ENCODE measurements at regions not wholly inside any gene's neighbourhood (a gene's known extent, or its start where the extent isn't known, plus 50 kb on each side); places are given as distances from the start of the nearest gene placed in this dataset.

DNA sequence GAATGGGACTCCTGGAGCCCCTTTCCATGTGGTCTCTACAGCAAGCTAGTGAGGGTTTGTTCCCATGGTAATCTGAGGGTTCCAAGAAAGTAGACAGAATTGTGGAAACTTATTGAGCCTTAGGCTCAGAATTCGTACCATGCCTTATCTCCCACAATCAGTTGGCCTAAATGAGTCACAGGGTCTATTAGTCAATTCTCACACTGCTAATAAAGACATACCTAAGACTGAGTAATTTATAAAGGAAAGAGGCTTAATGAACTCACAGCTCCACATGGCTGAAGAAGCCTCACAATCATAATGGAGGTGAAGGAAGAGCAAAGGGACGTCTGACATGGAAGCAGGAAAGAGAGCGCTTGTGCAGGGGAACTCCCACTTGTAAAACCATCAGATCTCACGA is 106.6 kb upstream of the CXADR start:
- H3K27ac ChIP-seq = no peak overlapping the region
- H3K9me3 ChIP-seq = no peaks in the 10 kb centered on the region
- H3K4me3 ChIP-seq = no peak overlapping the region
- no peaks in the 10 kb centered on the region for H3K4me1 ChIP-seq
- no peaks in the 10 kb centered on the region for H3K36me3 ChIP-seq
- no peak for TF ChIP-seq EP300 (IDR thresholded peaks at IDR 0.05)
- TF ChIP-seq CTCF (IDR thresholded peaks at IDR 0.05) = no peak
- TF ChIP-seq POLR2AphosphoS5 (IDR thresholded peaks at IDR 0.05) = no peak
- no peak for TF ChIP-seq POLR2A (IDR thresholded peaks at IDR 0.05)
- DNase-seq (ENCODE audit: low spot score in 2 of 2) = no peak
- no peaks in the 10 kb centered on the region for H3K27me3 ChIP-seq
- 74% methylated on average over 4 of the region's 4 CpGs for WGBS

DNA sequence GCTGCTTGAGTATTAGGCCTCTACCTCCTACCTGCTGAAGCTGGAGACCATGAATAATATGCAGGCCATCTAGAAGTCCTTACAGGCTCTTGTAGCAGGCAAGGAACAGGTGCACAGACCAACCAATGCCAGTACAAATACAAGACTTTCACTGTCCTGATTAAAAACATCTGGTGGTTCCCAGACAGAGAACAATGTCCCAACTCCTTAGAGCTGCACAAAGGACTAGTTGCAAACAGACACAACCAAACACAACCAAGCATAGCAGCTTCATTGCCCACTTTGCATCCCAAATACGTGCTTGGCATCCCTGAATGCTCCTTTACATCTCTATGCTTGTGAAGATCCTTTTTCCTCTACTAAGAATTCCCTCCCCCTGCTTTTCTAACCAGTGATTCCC is 98.1 kb upstream of the CXADR start:
- TF ChIP-seq POLR2AphosphoS5 (IDR thresholded peaks at IDR 0.05) (no peak), CTCF (IDR thresholded peaks at IDR 0.05) (no peak), POLR2A (IDR thresholded peaks at IDR 0.05) (no peak), EP300 (IDR thresholded peaks at IDR 0.05) (no peak)

GRCh38 chr21:17416139-17416538 is 96.7 kb upstream of the CXADR start:
- Histone ChIP-seq H3K27ac (no peak overlapping the region), H3K4me3 (no peak overlapping the region), H3K27me3 (no peaks in the 10 kb centered on the region), H3K4me1 (peaks cover 7% of the 10 kb centered on the region), H3K36me3 (no peaks in the 10 kb centered on the region), H3K9me3 (no peaks in the 10 kb centered on the region)
- DNase-seq (ENCODE audit: low spot score in 2 of 2) = no peak
- TF ChIP-seq POLR2A (IDR thresholded peaks at IDR 0.05) (no peak), POLR2AphosphoS5 (IDR thresholded peaks at IDR 0.05) (no peak), EP300 (IDR thresholded peaks at IDR 0.05) (no peak), CTCF (IDR thresholded peaks at IDR 0.05) (no peak)
- 64% methylated on average over 2 of the region's 2 CpGs for WGBS

More for the DNA sequence above, 98.1 kb upstream of the CXADR start:
- WGBS = 74% methylated on average over 1 of the region's 1 CpG
- no peak overlapping the region for H3K27ac ChIP-seq
- peaks cover 4% of the 10 kb centered on the region for H3K4me1 ChIP-seq
- H3K27me3 ChIP-seq = no peaks in the 10 kb centered on the region
- no peak overlapping the region for H3K4me3 ChIP-seq
- no peaks in the 10 kb centered on the region for H3K9me3 ChIP-seq
- H3K36me3 ChIP-seq = no peaks in the 10 kb centered on the region
- no peak for DNase-seq (ENCODE audit: low spot score in 2 of 2)

DNA sequence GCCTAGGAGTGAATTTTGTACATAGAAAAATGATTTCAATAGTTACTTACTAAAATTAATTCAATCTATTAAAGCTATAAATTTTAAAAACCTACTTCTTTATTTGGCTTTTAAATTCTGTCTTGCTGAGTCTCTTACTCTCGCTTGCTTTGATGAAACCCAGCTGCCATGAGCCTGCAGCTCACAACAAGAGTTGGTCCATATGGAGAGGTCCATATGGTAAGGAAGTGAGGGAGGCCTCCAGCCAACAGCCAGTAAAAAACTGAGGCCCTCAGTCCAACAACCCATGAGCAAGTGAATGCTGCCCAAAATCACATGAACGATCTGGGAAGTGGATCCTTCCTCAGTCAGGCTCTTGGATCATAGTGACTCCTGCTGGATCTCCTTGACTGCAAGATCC is 89.9 kb upstream of the CXADR start:
- Histone ChIP-seq H3K27ac (no peak overlapping the region), H3K36me3 (no peaks in the 10 kb centered on the region), H3K4me1 (peaks cover 8% of the 10 kb centered on the region), H3K4me3 (no peak overlapping the region), H3K9me3 (no peaks in the 10 kb centered on the region), H3K27me3 (no peaks in the 10 kb centered on the region)
- TF ChIP-seq POLR2AphosphoS5 (IDR thresholded peaks at IDR 0.05) = no peak
- no peak for TF ChIP-seq EP300 (IDR thresholded peaks at IDR 0.05)
- no peak for TF ChIP-seq CTCF (IDR thresholded peaks at IDR 0.05)
- TF ChIP-seq POLR2A (IDR thresholded peaks at IDR 0.05) = no peak
- DNase-seq (ENCODE audit: low spot score in 2 of 2) = no peak
- 43% methylated on average over 2 of the region's 2 CpGs for WGBS

DNA sequence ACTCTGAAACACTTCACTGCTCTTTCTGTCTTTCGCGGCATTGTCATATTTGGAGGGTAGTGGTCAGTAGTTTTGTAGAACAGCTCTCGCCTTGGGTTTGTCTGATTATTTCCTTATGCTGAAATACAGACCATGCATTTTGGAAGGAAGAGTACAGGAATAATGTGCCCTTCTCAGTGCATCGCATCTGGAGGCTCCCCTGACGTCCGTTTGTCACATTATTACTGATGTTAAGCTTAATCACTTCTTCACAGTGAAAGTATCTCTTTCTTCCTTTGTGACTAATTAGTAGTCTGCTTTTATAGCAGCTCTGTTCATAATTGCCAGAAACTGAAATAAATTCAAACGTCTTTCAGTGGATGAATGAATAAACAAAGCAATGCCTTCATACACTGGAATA is 85.7 kb upstream of the CXADR start:
- WGBS = 57% methylated on average over 7 of the region's 7 CpGs
- TF ChIP-seq CTCF (IDR thresholded peaks at IDR 0.05) = no peak
- TF ChIP-seq EP300 (IDR thresholded peaks at IDR 0.05) = no peak
- no peak for TF ChIP-seq POLR2A (IDR thresholded peaks at IDR 0.05)
- no peak for TF ChIP-seq POLR2AphosphoS5 (IDR thresholded peaks at IDR 0.05)
- no peak overlapping the region for H3K4me3 ChIP-seq
- H3K27me3 ChIP-seq = no peaks in the 10 kb centered on the region
- H3K9me3 ChIP-seq = no peaks in the 10 kb centered on the region
- H3K36me3 ChIP-seq = no peaks in the 10 kb centered on the region
- no peak for DNase-seq (ENCODE audit: low spot score in 2 of 2)
- H3K4me1 ChIP-seq = no peaks in the 10 kb centered on the region
- no peak overlapping the region for H3K27ac ChIP-seq

All from suprapubic skin (tissue), 4 donors.